ENCODE measurements at regions not wholly inside any gene's neighbourhood (a gene's known extent, or its start where the extent isn't known, plus 50 kb on each side); places are given as distances from the start of the nearest gene placed in this dataset.

DNA sequence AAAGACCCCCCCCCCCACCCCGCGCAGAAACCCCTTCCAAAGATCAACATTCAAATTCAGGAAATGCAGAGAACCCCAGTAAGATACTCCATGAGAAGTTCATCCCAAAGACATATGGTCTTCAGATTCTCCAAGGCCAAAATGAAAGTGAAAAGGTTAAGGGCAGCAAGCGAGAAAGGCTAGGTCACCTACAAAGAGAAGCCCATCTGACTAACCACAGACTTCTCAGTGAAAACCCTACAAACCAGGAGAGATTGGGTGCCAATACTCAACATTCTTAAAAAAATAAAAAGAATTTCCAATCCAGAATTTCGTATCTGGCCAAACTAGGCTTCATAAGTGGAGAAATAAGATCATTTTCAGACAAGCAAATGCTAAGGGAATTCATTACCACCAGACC is 175.2 kb downstream of the RND3 start:
- no peak for DNase-seq (ENCODE audit: low spot score)

- DNase-seq (ENCODE audit: low spot score): no peak
These were observed 178.0 kb downstream of the RND3 start for GRCh38 chr2:150309311-150310080.

DNA sequence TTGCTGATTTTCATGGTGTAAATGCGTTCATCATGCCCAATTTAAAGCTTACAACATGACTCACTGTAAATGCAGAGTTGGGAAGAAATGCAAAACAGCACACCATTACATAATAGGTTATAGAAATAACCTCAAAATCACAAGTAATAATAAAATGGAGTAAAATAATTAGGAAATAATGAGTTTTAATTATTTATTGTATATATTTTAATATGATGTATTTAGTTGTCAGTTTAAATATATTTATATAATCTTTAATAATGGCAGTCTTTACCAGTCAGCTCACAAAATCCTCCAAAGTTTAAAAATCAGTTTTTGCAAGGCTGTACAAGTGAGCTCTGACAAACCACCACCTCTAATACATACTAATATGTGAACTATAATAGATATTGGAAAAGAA is 180.2 kb downstream of the RND3 start:
- DNase-seq (ENCODE audit: low spot score): no peak

GRCh38 chr2:150303281-150303680 is 184.2 kb downstream of the RND3 start:
- peak; percentile 16 for DNase-seq (ENCODE audit: low spot score)

- DNase-seq (ENCODE audit: low spot score): no peak
These were observed 188.7 kb downstream of the RND3 start for GRCh38 chr2:150298571-150299305.

DNA sequence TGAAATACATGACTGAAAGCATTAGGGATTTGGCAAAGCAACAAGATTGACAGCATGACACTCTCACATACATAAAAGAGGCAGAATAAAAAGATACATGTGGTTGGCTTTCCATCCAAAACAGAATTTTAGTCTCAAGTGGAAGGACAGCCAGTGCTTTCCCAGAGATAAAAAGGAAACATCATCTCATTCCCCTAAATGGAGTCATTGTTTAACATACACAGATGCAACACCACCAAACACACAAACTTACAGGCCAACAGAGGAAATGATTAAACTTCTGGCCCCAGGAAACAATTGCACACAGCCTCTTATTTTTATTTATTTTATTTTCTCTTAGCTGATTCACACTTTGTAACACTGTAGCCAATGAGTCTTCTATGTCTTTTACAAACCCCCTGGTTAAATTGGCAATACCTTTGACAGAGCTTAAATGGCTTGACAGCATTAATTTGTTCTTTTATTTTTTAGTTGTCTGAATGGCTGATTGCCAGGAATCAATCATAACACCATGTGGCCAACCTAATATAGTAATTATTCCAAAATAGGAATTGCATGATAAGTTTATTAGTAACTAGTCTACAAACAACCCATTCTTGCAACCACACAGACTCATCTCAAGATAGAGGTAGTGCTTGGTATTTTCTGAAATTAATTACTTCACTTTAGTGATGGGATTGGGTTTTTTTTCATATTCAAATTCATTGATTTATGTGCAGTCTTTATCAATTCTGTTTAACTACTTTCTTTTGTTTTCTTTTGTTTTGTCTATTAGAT is 190.5 kb downstream of the RND3 start:
- DNase-seq (ENCODE audit: low spot score): no peak

GRCh38 chr2:150295544-150295943 is 191.9 kb downstream of the RND3 start:
- DNase-seq (ENCODE audit: low spot score): no peak

- DNase-seq (ENCODE audit: low spot score): no peak
These were observed 193.7 kb downstream of the RND3 start for GRCh38 chr2:150293771-150294170.

DNA sequence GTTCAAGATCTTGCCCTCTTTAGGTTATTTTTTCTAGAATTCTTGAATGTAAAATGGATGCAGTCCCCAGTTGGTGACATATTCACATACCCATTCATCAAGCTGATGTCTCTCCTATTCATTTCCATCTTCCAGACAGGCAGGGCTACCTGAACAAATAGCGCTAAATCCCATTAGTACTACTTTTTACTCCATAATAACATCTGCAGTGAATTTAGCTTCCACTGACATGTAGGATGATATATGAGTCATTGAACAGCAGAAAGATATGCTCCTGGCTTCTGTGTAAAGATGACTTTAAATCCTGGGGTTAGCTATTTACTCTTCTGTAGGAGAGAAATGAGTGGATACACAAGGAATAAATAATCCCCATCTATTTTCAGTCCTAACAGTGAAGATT is 194.7 kb downstream of the RND3 start:
- DNase-seq (ENCODE audit: low spot score): no peak

GRCh38 chr2:150292192-150292591 is 195.3 kb downstream of the RND3 start:
- no peak for DNase-seq (ENCODE audit: low spot score)

- DNase-seq (ENCODE audit: low spot score): no peak
These were observed 200.6 kb downstream of the RND3 start for GRCh38 chr2:150286730-150287362.

DNA sequence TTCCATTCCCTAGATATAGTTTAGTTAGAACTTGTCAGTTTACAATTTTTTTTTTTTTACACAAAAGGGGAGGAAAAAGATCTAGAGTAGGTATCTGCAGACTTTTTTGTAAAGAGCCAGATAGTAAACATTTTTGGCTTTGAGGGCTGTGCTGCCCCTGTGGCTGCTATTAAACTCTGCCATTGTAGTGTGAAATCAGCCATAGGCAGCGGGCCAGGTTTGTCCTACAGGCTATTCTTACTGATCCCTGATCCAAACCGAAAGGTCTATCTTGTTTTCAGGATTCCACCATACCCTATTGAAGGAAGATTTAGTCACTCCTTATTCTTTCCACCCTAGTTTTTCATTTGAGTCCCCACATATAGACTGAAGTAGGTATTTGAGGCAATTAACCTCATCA is 203.4 kb downstream of the RND3 start:
- no peak for DNase-seq (ENCODE audit: low spot score)

GRCh38 chr2:150282771-150283371 is 204.6 kb downstream of the RND3 start:
- DNase-seq (ENCODE audit: low spot score): no peak

DNA sequence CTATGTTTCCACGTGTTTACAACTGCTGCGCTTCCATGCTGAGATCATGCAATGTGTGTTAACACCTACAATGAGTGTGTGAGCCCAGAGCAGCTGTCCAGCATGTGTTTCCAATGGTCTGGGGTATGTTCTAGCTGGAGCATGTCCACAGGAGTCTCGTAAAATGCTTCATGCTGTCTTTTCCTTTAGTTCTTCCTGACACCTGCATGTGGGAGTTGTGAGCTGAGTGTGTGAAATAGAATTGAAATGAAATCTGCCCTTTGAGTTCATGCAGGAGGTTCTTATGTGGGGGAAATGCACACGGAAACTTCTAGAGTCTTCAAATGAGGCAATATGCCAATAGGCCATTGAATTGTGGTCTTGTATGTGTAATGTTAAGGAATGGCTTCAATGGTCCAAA is 205.1 kb downstream of the RND3 start:
- no peak for DNase-seq (ENCODE audit: low spot score)

DNA sequence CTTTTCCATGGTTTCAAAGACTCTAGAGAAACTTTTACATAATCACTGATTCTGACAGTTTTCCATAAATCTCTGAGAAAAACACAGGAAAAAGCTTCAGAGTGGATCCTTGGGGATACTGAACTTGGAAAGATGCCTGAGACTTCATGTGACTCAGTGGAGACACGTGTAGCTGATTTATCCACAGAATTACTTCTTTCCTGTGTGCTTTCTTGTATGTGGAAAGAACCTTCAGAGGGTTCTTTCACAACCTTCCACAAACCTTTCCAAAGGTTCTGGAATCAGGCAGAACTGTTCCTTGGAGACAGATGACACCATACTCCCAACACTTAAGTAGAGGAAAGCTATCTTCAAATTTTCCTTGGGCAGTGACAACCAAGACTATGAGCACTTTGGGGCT is 207.2 kb downstream of the RND3 start:
- DNase-seq (ENCODE audit: low spot score): no peak

- DNase-seq (ENCODE audit: low spot score): no peak
These were observed 207.8 kb downstream of the RND3 start for GRCh38 chr2:150279686-150280085.

- DNase-seq (ENCODE audit: low spot score): no peak
These were observed 210.7 kb downstream of the RND3 start for GRCh38 chr2:150276737-150277136.

GRCh38 chr2:150274108-150274507 is 213.4 kb downstream of the RND3 start:
- no peak for DNase-seq (ENCODE audit: low spot score)

DNA sequence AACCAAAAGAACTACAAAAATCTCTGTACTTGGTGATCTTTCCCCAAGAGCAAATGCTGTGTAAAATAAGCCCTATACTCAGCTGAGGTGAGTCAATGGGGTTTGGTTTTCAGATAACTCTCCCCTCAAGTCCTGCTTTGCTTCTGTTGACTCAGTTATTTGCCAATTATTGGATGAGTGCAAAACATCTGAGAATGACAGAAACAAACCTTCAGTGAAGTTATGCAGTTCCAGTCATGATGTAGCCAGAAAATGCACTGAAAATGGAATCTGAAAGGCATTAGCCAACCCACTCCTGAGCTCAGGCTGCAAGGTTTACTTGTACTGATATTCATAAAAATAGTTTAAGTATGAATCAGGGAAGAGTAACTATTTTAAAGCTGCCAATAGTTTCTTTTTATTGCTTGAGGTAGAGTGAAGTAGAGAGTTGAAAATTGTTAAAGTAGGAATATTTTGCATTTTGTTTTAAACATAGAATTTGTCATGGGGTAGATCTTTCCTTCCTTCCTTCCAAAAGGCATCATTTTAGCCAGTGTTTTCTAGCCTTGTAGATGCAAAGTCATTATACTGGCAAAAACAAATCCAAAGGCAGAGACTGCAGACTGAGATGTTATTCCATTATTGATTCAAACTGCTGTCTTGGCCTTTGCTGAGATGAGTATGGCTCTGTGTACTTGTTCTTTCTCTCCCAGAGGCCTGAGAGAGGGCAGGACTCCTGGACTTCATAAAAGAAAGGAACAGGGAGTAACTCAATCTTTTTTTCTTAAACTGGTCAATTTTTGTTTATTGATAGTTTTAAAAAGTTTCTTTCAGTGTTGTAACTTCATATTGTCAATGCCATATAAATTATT is 215.3 kb downstream of the RND3 start:
- no peak for DNase-seq (ENCODE audit: low spot score)

DNA sequence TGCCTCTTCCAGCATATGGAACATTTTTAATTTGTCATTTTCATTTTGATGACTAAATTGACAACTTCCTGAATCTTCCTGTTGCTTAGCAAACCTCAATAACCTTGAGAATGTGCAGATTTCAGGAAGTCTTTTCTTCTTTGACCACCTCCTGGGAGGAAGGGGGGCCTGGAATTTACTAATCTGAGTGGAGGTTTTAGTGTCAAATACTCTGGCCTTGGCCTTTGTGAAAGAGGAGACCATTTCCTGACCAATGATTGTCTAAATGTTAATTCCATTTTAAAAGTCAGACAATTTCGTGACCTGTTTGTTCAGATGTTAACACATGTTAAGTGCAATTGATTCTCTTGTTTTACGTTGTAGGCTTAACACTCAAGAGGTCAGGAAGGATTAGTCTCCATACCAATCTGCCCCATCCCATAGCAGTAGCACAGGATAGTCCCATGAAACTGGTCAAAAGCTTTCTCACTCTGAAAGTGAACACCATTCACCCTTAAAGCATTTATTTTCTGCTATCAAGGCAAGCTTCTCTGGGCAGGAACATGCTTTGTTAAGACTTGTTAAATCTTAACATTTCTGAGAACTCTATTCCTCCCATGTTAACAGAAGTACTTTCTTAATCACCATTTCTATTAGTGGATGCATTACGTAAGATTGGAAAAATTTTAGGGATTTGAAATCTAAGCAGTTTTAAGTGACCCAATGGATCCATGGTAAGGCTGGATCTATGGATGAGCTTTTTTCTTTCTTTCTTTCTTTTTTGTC is 219.6 kb downstream of the RND3 start:
- DNase-seq (ENCODE audit: low spot score): peak; percentile 44

Measured in cerebellar cortex (tissue), 1 donor.